ENCODE measurements at regions not wholly inside any gene's neighbourhood (a gene's known extent, or its start where the extent isn't known, plus 50 kb on each side); places are given as distances from the start of the nearest gene placed in this dataset.

- Histone ChIP-seq H3K36me3 (ENCODE audit: insufficient read depth, low read length) (no peaks in the 10 kb centered on the region), H3K4me3 (ENCODE audit: insufficient read depth, low read length) (no peak overlapping the region), H4K20me1 (ENCODE audit: insufficient read depth, low read length) (no peaks in the 10 kb centered on the region), H3K27ac (ENCODE audit: low read depth, low read length) (peak overlapping the region; percentile 41), H3K79me2 (ENCODE audit: insufficient read depth, low read length) (no peaks in the 10 kb centered on the region), H3K4me1 (ENCODE audit: insufficient read depth, low read length) (peaks cover 7% of the 10 kb centered on the region), H3K9me3 (ENCODE audit: low read depth, low read length) (no peaks in the 10 kb centered on the region), H3K4me2 (ENCODE audit: insufficient read depth, low read length) (no peak overlapping the region), H2AFZ (ENCODE audit: low read length) (no peak overlapping the region), H3K27me3 (ENCODE audit: insufficient read depth, low read length) (no peaks in the 10 kb centered on the region)
- DNase-seq (ENCODE audit: insufficient read length, low spot score, missing footprints), result no peak
- TF ChIP-seq CTCF (IDR thresholded peaks at IDR 0.05; ENCODE audit: extremely low read depth, low read depth, low read length), result no peak
These were observed 251.7 kb upstream of the TBL1XR1 start for GRCh38 chr3:177448987-177449359.

- Histone ChIP-seq H3K36me3 (ENCODE audit: insufficient read depth, low read length) (no peaks in the 10 kb centered on the region), H3K27ac (ENCODE audit: low read depth, low read length) (peak overlapping the region; percentile 41), H3K9me3 (ENCODE audit: low read depth, low read length) (no peaks in the 10 kb centered on the region), H3K79me2 (ENCODE audit: insufficient read depth, low read length) (no peaks in the 10 kb centered on the region), H3K4me3 (ENCODE audit: insufficient read depth, low read length) (no peak overlapping the region), H4K20me1 (ENCODE audit: insufficient read depth, low read length) (no peaks in the 10 kb centered on the region), H3K27me3 (ENCODE audit: insufficient read depth, low read length) (no peaks in the 10 kb centered on the region), H2AFZ (ENCODE audit: low read length) (peak overlapping the region; percentile 17), H3K4me2 (ENCODE audit: insufficient read depth, low read length) (no peak overlapping the region), H3K4me1 (ENCODE audit: insufficient read depth, low read length) (peaks cover 7% of the 10 kb centered on the region)
- no peak for TF ChIP-seq CTCF (IDR thresholded peaks at IDR 0.05; ENCODE audit: extremely low read depth, low read depth, low read length)
- DNase-seq (ENCODE audit: insufficient read length, low spot score, missing footprints), result no peak
These were observed 252.2 kb upstream of the TBL1XR1 start for GRCh38 chr3:177449360-177450006.

DNA sequence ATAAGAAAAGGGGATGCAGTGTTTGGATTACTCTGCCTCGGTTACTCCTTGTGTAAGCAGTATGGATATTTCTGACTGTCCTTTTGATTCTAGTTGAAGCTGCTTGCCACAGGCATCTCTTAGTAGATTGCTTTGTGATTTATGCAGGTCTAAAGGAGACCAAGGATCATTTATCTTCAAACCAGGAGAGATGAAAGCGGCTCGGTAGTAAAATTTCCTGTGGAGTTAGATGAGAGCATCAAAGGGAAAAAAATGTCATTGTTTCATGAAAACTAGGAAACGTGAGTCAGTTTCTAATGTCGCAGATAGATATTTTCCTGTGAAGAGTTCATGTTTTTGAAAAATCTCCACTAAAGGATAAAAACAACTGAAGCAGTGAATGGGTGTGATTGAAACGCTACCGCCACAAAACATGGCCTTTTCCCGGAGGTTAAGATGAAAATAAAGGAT, 254.0 kb upstream of the TBL1XR1 start:
- Histone ChIP-seq H3K4me1 (ENCODE audit: insufficient read depth, low read length) (peaks cover 7% of the 10 kb centered on the region), H3K36me3 (ENCODE audit: insufficient read depth, low read length) (no peaks in the 10 kb centered on the region), H2AFZ (ENCODE audit: low read length) (peak overlapping the region; percentile 54), H3K27ac (ENCODE audit: low read depth, low read length) (peak overlapping the region; percentile 80), H3K4me2 (ENCODE audit: insufficient read depth, low read length) (peak overlapping the region; percentile 69), H4K20me1 (ENCODE audit: insufficient read depth, low read length) (no peaks in the 10 kb centered on the region), H3K9me3 (ENCODE audit: low read depth, low read length) (no peaks in the 10 kb centered on the region), H3K79me2 (ENCODE audit: insufficient read depth, low read length) (no peaks in the 10 kb centered on the region), H3K4me3 (ENCODE audit: insufficient read depth, low read length) (no peak overlapping the region), H3K27me3 (ENCODE audit: insufficient read depth, low read length) (no peaks in the 10 kb centered on the region)
- no peak for TF ChIP-seq CTCF (IDR thresholded peaks at IDR 0.05; ENCODE audit: extremely low read depth, low read depth, low read length)
- no peak for DNase-seq (ENCODE audit: insufficient read length, low spot score, missing footprints)

DNA sequence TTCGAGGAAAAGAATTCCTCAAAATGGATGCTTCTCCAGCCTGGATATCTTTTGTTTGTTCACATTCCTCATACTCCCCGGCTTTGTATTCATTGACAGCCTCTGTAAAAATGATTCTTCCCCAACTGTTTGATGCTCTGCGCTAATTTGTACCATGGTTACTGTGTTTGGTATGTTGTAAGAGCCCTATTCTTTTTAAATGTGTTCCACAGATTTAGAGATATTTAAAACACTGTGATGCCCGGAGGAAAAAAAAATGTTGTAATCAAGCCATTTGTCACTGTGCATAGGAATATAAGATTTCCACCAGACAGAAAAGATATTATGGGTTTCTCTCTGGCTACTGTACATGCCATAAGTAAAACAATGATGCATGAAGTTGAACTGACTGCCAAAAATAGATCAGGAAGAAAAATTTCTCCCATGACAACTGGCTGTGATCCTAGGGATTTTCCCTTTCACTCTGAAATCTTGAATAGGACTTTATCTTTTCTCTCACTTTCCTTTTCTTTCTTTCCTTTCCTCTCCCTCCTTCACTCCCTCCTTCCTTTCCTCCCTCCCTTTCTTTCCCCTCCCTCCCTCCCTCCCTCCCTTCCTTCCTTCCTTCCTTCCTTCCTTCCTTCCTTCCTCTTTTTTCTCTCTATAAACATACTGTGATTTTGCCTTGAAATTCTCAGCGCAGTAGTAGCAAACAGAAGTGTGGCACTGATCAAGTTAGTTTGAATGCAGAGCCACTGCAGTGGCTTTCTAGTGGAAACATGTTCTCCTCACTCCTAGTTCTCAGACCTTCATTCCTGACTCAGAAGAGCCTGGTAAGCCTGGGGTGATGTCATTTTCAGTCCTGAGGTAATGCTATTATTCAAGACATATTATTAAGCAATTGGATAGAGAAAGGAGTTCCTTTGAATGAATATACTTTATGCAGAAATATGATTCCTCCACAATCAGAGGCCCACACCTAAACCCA, 254.9 kb upstream of the TBL1XR1 start:
- Histone ChIP-seq H3K4me3 (ENCODE audit: insufficient read depth, low read length) (peak overlapping the region; percentile 5), H2AFZ (ENCODE audit: low read length) (peak overlapping the region; percentile 54), H3K4me1 (ENCODE audit: insufficient read depth, low read length) (peaks cover 7% of the 10 kb centered on the region), H3K79me2 (ENCODE audit: insufficient read depth, low read length) (no peaks in the 10 kb centered on the region), H3K27me3 (ENCODE audit: insufficient read depth, low read length) (no peaks in the 10 kb centered on the region), H4K20me1 (ENCODE audit: insufficient read depth, low read length) (no peaks in the 10 kb centered on the region), H3K9me3 (ENCODE audit: low read depth, low read length) (no peaks in the 10 kb centered on the region), H3K27ac (ENCODE audit: low read depth, low read length) (peak overlapping the region; percentile 80), H3K4me2 (ENCODE audit: insufficient read depth, low read length) (peak overlapping the region; percentile 69), H3K36me3 (ENCODE audit: insufficient read depth, low read length) (no peaks in the 10 kb centered on the region)
- no peak for TF ChIP-seq CTCF (IDR thresholded peaks at IDR 0.05; ENCODE audit: extremely low read depth, low read depth, low read length)
- DNase-seq (ENCODE audit: insufficient read length, low spot score, missing footprints), result peak; percentile 86

Data from osteoblast (primary cell).